Sigmoid colon (tissue), 4 donors: ENCODE measurements at regions not wholly inside any gene's neighbourhood (a gene's known extent, or its start where the extent isn't known, plus 50 kb on each side); places are given as distances from the start of the nearest gene placed in this dataset.

Experiments used
- CTCF ChIP-seq, 4 experiments: fragments of 450-650 bp in 3 of 4; fragments of 200-600 bp in 1 of 4; IDR thresholded peaks; one replicate each; pipeline ENCODE4 v1.5.1; 2016 to 2019; ENCODE audit warnings: antibody characterized with exemption in 4 of 4, mild to moderate bottlenecking in 3 of 4, moderate library complexity in 2 of 4
- EP300 ChIP-seq, 4 donors: sonication (generic); formaldehyde crosslinking; IDR thresholded peaks; one replicate each; pipeline ENCODE4 v1.6.1; 2017; ENCODE audit warnings: antibody characterized with exemption in 4 of 4
- POLR2A ChIP-seq, 2 donors: fragments of 450-650 bp; IDR thresholded peaks; one replicate each; pipeline ENCODE4 v1.6.1; 2016; ENCODE audit warnings: antibody characterized with exemption in 2 of 2, mild to moderate bottlenecking in 2 of 2, moderate library complexity in 2 of 2
- POLR2AphosphoS5 ChIP-seq, 4 donors: sonication (generic); formaldehyde crosslinking; IDR thresholded peaks; one replicate each; pipeline ENCODE4 v1.6.1; 2017; ENCODE audit warnings: antibody characterized with exemption in 4 of 4

- TF ChIP-seq EP300 (IDR thresholded peaks at IDR 0.05) (no peak), CTCF (IDR thresholded peaks at IDR 0.05) (no peak), POLR2AphosphoS5 (IDR thresholded peaks at IDR 0.05) (no peak), POLR2A (IDR thresholded peaks at IDR 0.05) (no peak)
These were observed 529.2 kb upstream of the NBEA start for GRCh38 chr13:34412817-34413375.
